Hindlimb muscle (tissue), 1 donor: ENCODE measurements at regions not wholly inside any gene's neighbourhood (a gene's known extent, or its start where the extent isn't known, plus 50 kb on each side); places are given as distances from the start of the nearest gene placed in this dataset.

Source experiments
- DNase-seq: peaks from one replicate; pipeline ENCODE4 v3.0.0-alpha.2; 2013

GRCh38 chr20:16220826-16221225 lies 352.4 kb downstream of the KIF16B start:
- DNase-seq, result no peak

- DNase-seq, result no peak
These were observed 354.1 kb downstream of the KIF16B start for GRCh38 chr20:16219182-16219581.

GRCh38 chr20:16216914-16217230 lies 356.4 kb downstream of the KIF16B start:
- no peak for DNase-seq

GRCh38 chr20:16216227-16216913 lies 356.9 kb downstream of the KIF16B start:
- DNase-seq, result no peak

- DNase-seq, result no peak
These were observed 358.2 kb downstream of the KIF16B start for GRCh38 chr20:16215041-16215440.

- DNase-seq, result no peak
These were observed 360.5 kb downstream of the KIF16B start for GRCh38 chr20:16212790-16213189.

GRCh38 chr20:16209951-16210361 lies 363.3 kb downstream of the KIF16B start:
- peak; percentile 49 for DNase-seq

- DNase-seq, result peak; percentile 23
These were observed 363.9 kb downstream of the KIF16B start for GRCh38 chr20:16209357-16209756.

GRCh38 chr20:16208443-16208842 lies 364.8 kb downstream of the KIF16B start:
- no peak for DNase-seq

GRCh38 chr20:16206817-16207216 lies 366.4 kb downstream of the KIF16B start:
- DNase-seq, result no peak

GRCh38 chr20:16205507-16205906 lies 367.7 kb downstream of the KIF16B start:
- no peak for DNase-seq

GRCh38 chr20:16203096-16203495 lies 370.2 kb downstream of the KIF16B start:
- no peak for DNase-seq

- DNase-seq, result no peak
These were observed 372.1 kb downstream of the KIF16B start for GRCh38 chr20:16201191-16201590.

- DNase-seq, result no peak
These were observed 375.6 kb downstream of the KIF16B start for GRCh38 chr20:16197696-16198095.

GRCh38 chr20:16195671-16196070 lies 377.6 kb downstream of the KIF16B start:
- no peak for DNase-seq

GRCh38 chr20:16194617-16195360 lies 378.5 kb downstream of the KIF16B start:
- DNase-seq, result no peak

GRCh38 chr20:16191496-16191895 lies 381.8 kb downstream of the KIF16B start:
- DNase-seq, result no peak

- DNase-seq, result no peak
These were observed 383.9 kb downstream of the KIF16B start for GRCh38 chr20:16189371-16189770.

GRCh38 chr20:16187956-16188616 lies 385.2 kb downstream of the KIF16B start:
- no peak for DNase-seq

- no peak for DNase-seq
These were observed 393.3 kb downstream of the KIF16B start for GRCh38 chr20:16179919-16180318.

GRCh38 chr20:16179371-16179770 lies 393.9 kb downstream of the KIF16B start:
- no peak for DNase-seq

- no peak for DNase-seq
These were observed 394.6 kb downstream of the KIF16B start for GRCh38 chr20:16178546-16179135.

GRCh38 chr20:16175322-16175961 lies 397.8 kb downstream of the KIF16B start:
- DNase-seq, result no peak
